ENCODE measurements at regions not wholly inside any gene's neighbourhood (a gene's known extent, or its start where the extent isn't known, plus 50 kb on each side); places are given as distances from the start of the nearest gene placed in this dataset.
"Not testable (repeated sequence)": the region's sequence is repeated elsewhere in the genome, so short reads cannot be mapped to it uniquely, and the experiment has no call there.

DNA sequence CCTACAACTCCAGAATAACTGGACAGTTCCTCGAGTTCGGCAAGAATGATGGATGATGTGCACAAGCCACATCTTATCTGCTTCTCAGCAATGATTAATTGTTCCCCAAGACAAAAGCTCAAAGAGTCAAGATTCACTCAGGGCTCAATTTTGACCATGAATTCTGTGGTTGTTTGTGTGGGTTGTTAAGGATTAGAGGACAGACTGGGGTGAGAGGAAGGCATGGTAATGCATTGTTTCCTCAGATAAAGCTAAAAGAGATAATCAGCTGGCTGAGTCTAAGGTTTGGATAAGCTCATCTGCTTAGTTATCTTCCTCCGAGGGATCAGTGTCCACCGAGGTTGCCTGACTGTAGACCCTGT lies 161.0 kb downstream of the CPEB2 start:
- no peak for DNase-seq

- DNase-seq, result no peak
Measured at GRCh38 chr4:15164571-15164970, 162.3 kb downstream of the CPEB2 start.

DNA sequence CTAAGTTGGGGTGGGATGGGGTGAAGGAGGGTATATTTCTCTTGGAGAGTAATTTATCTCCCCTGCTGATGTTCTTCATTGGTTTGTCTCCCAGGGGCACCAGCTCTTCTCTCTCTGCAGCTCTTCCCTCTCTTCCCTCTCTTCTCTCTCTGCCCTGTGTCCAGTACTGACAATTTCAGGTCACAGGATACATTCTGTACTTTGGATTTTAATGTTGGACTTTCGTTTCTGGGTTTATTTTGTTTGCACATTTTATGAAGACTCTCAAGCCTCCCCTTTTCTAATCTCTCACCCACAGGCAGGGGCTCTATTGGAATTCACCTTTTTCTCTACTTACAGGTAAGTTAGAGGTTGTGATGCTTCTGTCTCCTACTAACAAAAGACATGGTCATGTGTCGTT lies 165.5 kb downstream of the CPEB2 start:
- DNase-seq, result no peak

- DNase-seq, result no peak
Measured at GRCh38 chr4:15168759-15169158, 166.5 kb downstream of the CPEB2 start.

DNA sequence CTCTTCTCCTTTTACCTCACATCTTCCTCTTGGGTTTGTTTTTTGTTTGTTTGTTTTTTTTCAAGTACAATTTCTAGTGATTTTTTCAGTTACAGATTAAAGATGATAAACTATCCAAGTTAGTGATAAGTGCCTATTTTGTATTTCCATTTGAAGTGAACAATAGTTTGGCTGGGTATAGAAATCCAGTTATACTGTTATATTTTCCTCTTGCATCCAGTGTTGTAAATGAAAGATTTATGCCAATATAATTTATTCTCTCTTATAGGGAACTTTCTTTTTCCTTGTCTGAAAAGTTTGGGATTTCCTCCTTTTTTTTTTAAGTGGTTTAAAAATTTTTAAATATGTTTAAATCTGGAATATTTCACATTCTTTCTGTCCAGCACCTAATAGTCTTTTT lies 169.4 kb downstream of the CPEB2 start:
- no peak for DNase-seq

GRCh38 chr4:15173251-15173650 lies 171.0 kb downstream of the CPEB2 start:
- no peak for DNase-seq

- not testable (repeated sequence) for DNase-seq
Measured at GRCh38 chr4:15174168-15174567, 171.9 kb downstream of the CPEB2 start.

GRCh38 chr4:15179842-15180241 lies 177.6 kb downstream of the CPEB2 start:
- DNase-seq, result not testable (repeated sequence)

- DNase-seq, result no peak
Measured at GRCh38 chr4:15182600-15183220, 180.4 kb downstream of the CPEB2 start.

DNA sequence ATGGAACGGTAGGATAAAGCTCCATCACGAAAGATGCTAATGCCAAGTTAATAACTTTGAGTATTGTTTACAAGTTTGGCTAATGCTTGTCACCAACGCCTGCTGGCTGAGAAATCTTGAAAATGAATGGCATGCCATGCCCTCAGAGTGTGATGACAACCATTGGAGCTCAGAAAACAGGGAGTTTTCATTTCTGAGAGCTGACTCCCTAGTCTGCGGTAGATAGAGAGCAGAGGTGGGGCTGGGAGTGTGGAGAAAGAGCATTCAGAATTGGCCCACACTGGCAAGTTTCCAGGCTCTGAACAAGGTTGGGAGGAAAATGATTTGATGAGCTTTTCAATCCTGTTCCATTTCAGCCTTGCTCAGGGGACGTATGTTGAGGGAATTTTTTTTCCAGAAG lies 183.9 kb downstream of the CPEB2 start:
- no peak for DNase-seq

- no peak for DNase-seq
Measured at GRCh38 chr4:15186806-15187205, 184.5 kb downstream of the CPEB2 start.

GRCh38 chr4:15188605-15189539 lies 186.6 kb downstream of the CPEB2 start:
- DNase-seq, result no peak

DNA sequence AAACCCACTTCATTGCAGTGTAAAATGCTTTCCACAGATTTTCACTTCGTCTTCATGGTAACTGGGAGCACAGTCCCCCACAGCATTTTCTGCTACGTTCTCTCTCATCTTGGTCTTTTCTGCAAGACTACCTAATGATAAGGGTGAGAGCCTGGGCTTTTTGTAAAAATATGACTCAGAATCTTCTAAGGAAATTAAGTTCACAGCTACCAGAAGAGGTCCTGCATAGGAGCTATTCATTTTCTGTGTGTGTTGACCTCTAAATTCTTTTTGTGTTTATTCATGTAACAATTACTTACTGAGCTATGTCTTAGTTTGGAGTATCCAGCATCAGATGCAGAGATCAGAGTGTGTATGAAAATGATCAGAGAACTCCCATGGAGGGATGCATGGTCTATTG lies 192.2 kb downstream of the CPEB2 start:
- DNase-seq, result no peak

DNA sequence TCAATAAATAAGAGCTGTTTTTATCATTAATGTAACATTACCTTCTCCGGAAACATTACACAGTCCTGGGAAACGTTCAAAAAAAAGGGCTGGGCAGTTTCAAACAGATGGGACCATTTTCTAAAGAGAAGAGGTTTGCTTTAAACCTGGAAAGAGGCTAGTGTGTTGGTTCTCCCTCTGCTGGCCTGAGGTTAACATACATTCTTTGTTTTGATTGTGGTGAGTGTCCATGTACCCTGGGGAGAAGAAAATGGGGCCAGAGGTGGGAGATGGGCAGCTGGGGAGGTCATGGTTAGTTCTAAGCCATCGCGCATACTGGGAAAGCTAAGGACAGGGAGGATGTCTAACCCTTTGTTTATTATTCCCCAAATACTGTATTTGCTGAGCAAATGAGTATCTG lies 194.7 kb downstream of the CPEB2 start:
- DNase-seq, result no peak

DNA sequence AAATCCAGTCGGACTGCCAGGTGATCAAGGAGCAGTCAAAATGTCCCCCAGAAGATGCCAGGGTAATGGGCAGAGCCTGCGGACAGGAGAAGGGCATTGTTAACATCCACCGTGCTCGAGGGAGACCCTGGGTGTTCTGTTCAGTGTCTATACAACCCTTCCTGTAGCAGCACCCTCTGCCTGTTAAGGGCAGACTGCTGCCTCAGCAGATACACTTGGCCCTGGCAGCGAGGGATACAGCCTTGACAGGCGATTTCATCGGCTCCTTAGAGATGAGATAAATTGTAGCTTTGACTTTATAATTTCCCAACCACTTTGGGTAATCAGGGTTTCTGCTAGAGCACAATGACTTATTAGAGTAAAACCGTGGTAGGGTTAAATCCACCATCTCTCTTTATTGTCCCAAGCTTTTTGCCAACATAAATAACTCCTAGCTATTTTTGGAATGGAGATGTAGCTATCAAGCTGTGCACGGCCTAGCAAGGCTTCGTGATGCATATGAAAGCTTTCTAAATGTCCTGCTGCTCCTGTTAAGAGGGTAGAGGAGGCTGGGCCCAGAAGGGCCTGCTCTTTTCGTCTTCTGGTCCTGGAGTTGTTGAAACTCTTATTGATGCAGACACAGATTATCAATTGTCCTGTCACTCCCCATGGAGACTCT lies 195.9 kb downstream of the CPEB2 start:
- no peak for DNase-seq

DNA sequence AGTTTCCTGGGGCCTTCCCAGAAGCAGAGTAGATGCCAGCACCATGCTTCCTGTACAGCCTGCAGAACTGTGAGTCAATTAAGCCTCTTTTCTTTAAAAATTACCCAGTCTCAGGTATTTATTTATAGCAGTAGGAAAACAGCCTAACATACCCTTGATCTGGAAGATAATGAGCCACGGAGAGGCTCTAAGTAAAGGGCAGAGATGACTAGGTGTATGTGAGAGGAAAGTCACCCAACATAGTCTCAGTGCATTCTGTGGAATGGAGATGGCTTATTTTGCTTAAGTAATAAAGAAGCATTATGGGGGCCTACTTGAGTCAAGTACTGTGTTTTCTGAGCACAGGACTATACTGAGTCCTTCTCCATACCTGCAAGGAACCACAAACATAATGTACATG lies 199.5 kb downstream of the CPEB2 start:
- DNase-seq, result no peak

DNA sequence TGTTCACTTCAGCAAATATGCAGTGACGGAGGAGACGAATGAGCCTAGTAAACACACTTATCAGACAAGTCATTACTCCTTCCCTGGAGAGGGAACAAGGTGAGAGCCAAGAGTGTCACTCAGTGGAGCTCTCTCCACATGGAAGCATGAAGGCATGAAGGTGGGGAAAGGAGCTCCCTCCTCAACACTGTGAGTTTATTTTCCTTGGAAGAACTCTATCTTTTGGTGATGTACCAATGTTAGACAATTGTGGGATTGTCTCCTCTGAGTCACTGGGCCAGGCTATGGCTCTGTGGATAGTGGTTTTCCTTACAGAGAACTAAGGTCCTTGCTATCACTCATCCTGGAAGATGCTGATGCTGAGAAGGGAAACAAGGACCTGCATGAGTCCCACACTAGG lies 200.2 kb downstream of the CPEB2 start:
- DNase-seq, result no peak

- DNase-seq, result not testable (repeated sequence)
Measured at GRCh38 chr4:15206526-15206925, 204.2 kb downstream of the CPEB2 start.

- DNase-seq, result no peak
Measured at GRCh38 chr4:15213302-15213970, 211.2 kb downstream of the CPEB2 start.

DNA sequence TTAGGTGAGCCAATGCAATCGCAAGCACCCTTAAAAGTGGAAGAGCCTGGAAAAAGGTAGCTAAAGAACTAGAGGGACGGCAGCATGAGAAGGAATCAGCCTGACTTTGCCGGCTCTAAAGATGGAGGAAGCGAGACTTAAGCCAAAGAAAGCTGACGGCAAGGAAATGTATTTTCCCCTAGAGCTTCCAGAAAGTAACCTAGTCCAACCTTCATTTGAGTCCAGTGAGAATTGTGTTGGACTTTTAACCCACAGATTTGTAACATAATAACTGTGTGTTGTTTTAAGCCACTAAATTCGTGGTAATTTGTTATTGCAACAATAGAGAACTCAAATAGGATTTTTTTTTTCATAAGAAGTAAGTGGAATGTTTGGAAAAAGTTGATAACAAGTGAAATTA lies 212.7 kb upstream of the C1QTNF7 start:
- DNase-seq, result no peak

DNA sequence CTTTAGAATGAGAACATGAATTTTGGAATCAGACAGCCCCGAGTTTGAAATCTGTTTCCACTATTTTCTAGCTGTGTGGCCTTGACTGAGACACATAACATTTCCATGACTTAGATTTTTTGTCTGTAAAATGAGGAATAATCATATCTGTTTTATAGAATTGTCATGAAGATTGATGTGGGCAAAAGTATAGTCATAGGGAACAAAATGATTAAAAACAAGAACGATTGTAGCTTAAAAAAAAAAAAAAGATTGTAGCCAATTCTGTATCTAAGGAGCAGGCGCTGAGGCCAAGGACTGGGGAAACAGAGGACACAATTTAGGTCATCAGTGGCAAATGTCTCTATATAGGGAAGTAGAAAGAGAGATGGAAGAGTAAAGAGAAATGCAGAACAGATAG lies 201.6 kb upstream of the C1QTNF7 start:
- DNase-seq, result no peak

- DNase-seq, result peak; percentile 54
Measured at GRCh38 chr4:15231265-15232091, 196.4 kb upstream of the C1QTNF7 start.
